ENCODE measurements at regions not wholly inside any gene's neighbourhood (a gene's known extent, or its start where the extent isn't known, plus 50 kb on each side); places are given as distances from the start of the nearest gene placed in this dataset.

DNA sequence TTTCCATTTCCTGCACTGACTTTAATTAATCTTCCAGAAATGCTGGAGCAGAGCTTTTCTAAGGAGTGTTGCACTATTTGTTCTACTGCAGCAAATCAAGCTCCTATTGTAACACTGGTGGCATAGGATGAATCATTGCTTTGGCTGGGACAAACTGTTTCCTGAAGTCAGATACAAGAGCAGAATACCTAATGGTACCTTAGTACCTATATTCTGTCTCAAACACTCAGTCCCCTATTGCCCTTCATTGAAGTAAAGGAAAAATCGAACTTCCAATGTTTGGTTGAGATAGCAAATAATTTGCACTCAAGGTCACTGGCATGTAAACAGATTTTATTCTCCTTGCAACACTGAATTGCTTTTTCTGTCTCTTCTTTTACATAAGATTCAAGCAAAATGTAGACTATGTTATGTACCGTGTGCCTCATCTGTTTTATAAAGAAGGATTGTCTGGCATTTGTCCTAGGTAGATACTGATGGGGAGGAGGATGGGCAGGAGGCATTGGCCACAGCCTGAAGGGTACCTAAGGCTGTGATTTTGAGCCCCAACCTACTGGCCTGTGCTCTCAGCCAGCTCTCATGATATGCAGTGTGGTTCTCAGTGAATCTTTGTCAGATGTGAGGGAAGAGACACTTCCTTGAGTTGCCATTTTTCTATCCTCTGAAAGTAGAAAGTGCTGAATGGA is 141.6 kb downstream of the AASDH start:
- no peak overlapping the region for H3K4me3 ChIP-seq (ENCODE audit: low read length)
- DNase-seq (ENCODE audit: low read depth, low spot score) = no peak

DNA sequence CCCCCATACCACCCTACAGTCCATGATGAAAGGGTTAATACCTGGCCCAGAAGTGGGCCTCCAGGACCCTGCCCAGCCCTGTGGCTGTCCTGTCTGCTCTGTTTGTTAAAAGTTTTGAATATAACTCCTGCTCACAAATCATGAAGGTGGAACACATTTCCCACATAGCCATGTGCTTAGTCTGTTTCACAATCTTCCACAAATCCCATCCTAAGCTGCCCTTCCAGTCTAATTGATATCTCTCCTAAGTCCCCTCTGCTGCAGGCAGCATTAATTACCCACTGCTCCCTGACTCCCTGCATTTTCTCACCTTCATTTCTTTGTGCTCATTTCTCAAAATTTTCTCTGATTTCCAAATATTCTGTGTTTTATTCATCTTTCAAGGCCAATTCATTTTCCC is 142.6 kb downstream of the AASDH start:
- no peak overlapping the region for H3K4me3 ChIP-seq (ENCODE audit: low read length)
- DNase-seq (ENCODE audit: low read depth, low spot score) = no peak

DNA sequence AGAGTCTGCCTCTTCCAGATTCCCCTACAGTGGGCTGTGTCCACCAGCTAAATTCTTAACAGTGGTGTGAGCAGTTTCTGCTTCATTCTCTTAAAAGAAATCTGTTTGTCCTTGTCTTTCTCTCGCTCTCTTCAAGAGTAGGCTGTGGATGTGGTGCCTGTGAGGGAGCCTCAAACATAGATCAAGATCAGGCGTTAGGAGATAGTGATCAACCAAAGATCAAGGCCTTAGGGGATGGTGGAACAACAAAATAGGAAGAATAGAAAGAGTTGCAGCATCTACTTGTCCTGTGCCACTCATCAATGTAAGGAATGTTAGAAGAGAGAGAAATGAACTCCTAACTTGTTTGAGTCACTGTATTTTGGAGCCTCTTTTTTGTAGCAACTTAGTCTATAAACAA is 144.2 kb downstream of the AASDH start:
- no peak for DNase-seq (ENCODE audit: low read depth, low spot score)
- no peak overlapping the region for H3K4me3 ChIP-seq (ENCODE audit: low read length)

DNA sequence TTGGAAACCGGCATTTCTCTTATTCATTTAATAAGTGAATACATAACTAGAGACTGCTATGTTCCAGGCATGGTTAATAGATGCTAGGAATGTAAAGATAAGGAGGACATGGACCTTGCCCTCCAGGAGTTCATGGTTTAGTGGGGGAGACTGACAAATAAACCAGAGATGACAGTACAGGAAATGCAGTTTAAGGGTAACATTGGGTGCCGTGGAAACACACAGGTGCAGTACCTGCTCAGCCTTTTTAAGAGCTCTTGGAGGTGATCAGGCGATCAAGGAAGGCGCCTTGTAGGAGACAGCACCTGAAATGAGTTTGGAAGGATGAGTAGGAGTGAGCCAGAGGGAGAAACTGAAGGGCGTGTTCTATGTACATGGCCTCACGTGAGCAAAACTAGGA is 145.8 kb downstream of the AASDH start:
- H3K4me3 ChIP-seq (ENCODE audit: low read length) = no peak overlapping the region
- DNase-seq (ENCODE audit: low read depth, low spot score) = no peak

DNA sequence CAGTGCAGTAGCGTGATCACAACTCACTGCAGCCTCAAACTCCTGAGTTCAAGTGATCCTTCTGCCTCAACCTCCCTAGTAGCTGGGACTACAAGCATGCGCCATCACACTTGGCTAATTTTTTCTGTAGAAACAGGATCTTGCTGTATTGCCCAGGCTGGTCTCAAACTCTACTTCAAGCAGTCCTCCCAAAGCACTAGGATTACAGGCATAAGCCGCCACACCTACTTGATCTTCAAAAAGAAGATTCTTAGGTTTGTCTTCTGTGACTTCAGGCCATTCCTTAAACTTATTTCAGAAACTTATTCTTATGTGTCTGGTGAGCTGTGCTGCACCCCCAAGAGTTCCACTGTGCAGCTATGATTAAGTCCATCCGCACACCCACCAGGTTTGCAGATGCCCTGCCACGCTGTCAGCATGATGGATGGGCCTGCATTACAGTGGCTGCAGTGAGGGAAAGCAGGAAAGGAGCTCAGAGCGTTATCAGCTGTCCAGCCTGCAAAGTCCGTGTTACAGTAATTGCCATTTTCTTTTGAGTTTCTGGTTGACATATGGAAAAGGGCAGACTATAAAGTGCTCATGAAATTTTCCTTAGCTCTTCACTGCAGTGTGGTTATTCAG is 146.6 kb downstream of the AASDH start:
- no peak for DNase-seq (ENCODE audit: low read depth, low spot score)
- H3K4me3 ChIP-seq (ENCODE audit: low read length) = no peak overlapping the region

DNA sequence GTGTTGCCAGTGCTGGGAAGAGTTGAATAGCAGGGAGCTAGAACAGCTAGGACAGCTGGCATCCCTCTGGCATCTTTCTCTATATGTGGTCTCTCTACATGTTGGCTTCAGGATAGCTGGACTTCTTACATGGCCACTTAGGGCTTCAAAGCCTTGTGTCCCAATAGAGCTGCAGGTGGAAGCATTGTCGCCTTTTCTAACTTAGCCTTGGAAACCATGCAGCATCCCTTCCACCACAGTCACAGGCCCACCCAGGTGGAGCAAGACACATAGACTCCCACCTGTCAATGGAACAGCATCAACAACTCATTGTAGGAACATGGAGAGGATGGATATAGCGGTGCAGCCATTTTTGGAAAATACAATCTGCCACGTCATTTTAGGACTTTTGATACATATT is 149.0 kb downstream of the AASDH start:
- H3K4me3 ChIP-seq (ENCODE audit: low read length) = no peak overlapping the region
- no peak for DNase-seq (ENCODE audit: low read depth, low spot score)

DNA sequence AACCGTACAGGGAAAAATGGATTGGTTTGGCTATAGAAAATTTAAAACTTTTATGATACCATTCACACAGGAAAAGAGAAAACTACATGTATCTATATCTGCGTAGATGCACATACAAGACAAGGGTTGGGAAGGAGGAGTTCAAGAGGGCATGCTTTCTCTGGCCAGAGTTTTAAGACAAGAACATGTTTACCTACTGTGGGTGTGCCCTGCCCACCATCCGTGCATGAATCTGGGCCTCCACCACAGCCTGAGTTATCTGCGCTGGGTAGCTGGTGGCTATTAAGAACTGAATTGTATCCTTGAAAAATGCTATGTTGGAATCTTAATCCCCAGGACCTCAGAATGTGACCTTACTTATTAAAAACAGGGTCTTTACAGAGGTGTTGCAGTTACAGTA is 151.6 kb downstream of the AASDH start:
- DNase-seq (ENCODE audit: low read depth, low spot score) = no peak
- H3K4me3 ChIP-seq (ENCODE audit: low read length) = no peak overlapping the region

DNA sequence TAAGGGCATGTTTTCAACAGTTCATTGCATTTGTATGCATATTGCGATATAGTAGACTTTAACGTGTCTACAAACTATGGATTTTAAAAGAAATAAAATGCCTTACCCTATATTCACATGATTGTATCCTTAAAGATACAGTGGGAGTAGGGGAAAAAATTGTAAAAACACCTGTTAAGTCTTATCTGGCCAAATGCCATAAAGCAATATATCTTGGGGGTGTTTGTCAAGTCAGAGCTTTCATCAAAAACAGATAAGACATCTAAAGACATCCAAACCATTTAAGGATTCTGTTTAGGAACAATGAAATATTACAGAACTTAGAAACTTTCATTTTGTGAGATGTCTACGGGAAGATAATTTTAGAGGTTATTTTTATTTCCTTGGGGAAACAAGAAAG is 152.3 kb downstream of the AASDH start:
- DNase-seq (ENCODE audit: low read depth, low spot score) = no peak
- H3K4me3 ChIP-seq (ENCODE audit: low read length) = no peak overlapping the region

DNA sequence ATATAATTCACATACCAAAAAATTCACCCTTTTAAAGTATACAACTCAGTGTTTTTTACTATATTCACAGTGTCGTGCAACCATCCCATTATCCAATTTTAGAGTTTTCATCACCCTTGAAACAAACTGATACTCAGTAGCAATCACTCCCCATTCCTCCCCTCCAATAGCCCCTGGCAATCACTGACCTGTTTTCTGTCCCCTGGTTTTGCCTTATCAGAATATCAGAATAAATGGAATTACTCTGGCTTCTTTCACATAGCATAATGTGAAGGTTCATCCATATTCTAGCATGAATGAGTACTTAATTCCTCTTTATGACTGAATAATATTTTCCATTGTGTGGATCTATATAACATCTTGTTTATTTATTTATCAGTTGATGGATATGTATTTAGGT is 153.2 kb downstream of the AASDH start:
- DNase-seq (ENCODE audit: low read depth, low spot score) = no peak
- H3K4me3 ChIP-seq (ENCODE audit: low read length) = no peak overlapping the region

DNA sequence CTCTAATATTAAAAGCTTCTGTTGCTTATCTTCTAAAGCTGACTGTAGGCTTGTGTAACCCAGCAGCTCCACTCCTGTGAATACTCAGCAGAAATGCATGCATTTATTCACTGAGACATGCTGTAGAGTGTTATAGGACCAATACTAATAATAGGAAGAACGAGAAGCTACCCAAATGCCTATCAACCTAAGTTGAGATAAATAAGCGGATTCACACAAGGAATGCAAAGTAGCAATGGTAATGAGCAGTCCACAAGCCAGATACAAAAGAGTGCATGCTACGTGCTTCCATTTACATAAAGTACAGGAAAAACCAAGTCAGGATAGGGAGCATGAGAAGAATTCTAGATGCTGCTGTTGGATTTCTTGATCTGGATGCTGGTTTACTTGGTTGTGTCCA is 155.9 kb downstream of the AASDH start:
- DNase-seq (ENCODE audit: low read depth, low spot score) = no peak
- no peak overlapping the region for H3K4me3 ChIP-seq (ENCODE audit: low read length)

DNA sequence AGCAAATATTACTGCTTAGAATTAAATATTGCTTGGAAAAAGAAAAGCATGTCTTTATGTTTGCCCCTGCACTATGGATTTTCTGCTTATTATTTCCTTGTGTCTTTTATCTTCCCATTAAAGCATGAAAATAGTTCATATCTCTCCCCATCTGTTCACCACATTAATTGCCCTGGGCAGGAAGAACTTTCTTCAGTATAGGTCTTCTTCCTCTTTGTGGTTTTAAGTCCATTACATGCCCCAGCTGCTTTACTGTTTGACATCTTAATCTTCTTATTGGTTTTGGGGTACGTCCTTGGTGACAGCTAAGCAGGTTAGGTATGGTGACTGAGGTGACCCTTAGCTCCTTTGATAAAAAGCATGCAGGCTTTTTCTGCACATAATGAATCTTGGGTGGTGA is 157.3 kb downstream of the AASDH start:
- H3K4me3 ChIP-seq (ENCODE audit: low read length) = no peak overlapping the region
- DNase-seq (ENCODE audit: low read depth, low spot score) = peak; percentile 66

DNA sequence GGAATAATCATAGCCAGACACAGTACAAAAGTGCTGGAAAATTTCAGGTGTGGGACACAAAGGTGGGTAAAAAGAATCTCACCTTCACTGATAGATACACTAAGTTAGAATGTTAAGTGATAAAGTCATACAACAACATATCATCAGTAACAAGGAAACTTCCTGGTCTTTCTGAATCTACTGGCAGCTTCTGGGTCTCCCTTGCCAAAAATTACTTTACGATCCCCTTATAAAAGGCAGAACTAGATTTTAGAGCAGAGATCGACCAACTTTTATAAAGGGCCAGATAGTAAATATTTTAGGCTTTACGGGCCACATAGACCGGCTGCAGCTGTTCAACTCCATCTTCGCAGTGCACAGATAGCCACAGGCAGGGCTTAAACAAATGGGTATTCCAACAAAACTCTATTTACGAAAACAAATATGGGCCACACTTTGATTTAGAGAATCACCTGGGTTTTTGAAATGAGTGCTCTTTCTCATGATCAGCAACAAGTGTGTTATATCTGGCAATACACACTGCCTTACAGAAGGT is 159.9 kb downstream of the AASDH start:
- H3K4me3 ChIP-seq (ENCODE audit: low read length) = no peak overlapping the region
- no peak for DNase-seq (ENCODE audit: low read depth, low spot score)

DNA sequence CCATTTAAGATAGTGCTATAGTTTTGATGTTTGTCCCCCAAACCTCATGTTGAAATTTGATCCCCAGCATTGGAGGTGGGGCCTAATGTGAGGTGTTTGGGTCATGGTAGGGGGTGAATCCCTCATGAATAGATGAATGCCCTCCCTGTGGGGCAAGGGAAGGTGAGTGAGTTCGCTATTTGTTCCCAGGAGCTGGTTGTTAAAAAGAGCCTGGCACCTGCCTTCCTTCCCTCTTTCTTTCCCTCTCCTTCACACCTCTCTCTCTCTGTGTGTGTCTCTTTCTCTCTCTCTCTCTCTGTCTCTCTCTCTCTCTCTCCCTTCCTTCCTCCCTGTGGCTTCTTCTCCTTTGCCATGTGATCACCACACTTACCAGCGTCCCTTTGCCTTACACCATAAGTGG is 160.7 kb downstream of the AASDH start:
- no peak for DNase-seq (ENCODE audit: low read depth, low spot score)
- no peak overlapping the region for H3K4me3 ChIP-seq (ENCODE audit: low read length)

DNA sequence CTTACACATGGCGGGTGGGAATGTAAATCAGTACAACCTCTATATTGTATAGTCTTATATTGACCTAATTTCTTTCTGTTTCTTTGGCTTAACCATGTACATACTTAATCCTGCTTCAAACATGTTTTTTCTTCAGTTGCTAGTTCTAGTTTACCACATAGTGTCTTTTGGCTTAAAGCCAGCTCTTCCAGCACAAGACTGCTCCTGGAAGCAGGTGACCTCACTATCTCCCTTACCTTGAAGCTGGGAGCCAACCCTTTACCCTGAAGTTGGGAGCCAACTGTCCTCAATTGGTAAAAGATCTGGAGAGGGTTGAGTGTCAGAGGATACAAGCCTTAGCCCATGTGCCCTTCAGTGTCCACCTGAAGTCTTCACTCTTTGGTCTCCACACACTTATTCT is 162.7 kb downstream of the AASDH start:
- DNase-seq (ENCODE audit: low read depth, low spot score) = no peak
- no peak overlapping the region for H3K4me3 ChIP-seq (ENCODE audit: low read length)

DNA sequence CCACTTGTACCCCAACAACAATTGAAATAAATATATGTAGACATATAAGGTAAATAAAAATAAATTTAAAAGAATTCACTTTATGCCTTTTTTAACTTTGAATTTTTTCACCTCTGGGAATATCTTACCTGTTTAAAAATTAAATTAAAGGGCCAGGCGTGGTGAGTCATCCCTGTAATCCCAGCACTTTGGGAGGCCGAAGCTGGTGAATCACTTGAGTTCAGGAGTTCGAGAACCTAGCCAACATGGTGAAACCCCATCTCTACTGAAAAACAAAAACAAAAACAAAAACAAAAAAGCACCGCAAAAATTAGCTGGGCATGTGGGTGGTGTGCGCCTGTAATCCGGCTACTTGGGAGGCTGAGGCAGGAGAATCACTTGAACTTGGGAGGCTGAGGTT is 164.8 kb downstream of the AASDH start:
- DNase-seq (ENCODE audit: low read depth, low spot score) = no peak
- H3K4me3 ChIP-seq (ENCODE audit: low read length) = no peak overlapping the region

DNA sequence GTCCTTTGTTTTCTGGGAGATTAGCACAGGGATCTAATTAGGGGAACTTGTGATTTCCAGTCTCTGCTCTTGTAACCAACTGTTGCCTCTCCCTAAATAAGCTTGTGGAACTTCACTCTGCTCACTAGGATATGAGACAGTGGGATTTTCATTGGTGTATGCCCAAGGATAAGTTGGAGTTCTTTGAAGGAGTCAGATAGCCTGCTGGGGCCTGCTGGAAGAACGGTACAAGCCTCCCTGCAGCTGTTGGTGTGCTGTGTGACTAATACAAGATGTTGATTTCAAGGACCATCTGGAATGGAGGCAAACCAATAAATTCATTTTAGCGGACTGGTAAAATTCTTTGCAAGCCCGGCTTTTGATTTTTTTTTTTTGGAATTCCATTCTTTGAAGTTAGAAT is 167.0 kb downstream of the AASDH start:
- H3K4me3 ChIP-seq (ENCODE audit: low read length) = no peak overlapping the region
- DNase-seq (ENCODE audit: low read depth, low spot score) = no peak

DNA sequence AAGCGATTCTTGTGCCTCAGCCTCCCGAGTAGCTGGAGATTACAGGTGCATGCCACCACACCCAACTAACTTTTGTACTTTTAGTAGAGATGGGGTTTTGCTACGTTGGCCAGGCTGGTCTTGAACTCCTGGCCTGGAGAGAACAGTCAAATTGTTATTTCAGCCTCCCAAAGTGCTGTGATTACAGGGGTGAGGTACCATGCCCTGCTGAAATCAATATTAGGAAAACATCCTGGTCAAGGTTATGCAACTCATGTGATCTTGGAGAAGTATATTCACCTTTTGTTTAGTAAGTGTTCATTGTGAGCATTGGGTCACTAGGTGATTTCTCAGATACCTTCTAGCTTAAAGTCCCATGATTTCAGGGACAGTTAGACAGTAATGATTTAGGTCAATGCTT is 167.8 kb downstream of the AASDH start:
- no peak overlapping the region for H3K4me3 ChIP-seq (ENCODE audit: low read length)
- DNase-seq (ENCODE audit: low read depth, low spot score) = no peak

DNA sequence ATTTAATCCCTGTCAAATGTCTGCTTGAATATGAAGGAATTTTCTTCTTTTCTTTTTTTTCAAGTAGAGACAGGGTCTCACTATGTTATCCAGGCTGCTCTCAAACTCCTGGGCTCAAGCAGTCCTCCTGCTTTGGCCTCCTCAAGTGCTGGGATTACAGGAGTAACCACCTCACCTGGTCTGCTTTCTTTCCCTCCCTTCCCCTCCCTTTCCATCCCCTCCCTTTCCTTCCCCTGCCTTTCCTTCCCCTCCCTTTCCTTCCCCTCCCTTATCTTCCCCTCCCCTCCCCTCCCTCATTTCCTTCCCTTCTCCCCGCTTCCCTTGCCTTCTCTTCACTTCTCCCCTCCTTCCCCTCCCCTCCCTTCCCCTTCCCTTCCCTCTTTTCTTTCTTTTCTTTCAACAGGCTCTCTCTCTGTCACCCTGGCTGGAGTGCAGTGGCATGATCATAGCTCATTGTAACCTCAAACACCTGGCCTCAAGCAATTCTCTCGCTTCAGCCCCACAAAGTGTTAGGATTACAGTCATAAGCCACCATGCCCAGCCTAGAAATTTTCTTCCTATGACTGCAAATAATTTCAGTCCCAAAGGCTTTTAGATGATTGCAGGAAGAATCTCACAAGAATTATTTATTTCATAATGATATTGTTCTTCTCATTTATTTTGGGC is 168.9 kb downstream of the AASDH start:
- no peak overlapping the region for H3K4me3 ChIP-seq (ENCODE audit: low read length)
- no peak for DNase-seq (ENCODE audit: low read depth, low spot score)

DNA sequence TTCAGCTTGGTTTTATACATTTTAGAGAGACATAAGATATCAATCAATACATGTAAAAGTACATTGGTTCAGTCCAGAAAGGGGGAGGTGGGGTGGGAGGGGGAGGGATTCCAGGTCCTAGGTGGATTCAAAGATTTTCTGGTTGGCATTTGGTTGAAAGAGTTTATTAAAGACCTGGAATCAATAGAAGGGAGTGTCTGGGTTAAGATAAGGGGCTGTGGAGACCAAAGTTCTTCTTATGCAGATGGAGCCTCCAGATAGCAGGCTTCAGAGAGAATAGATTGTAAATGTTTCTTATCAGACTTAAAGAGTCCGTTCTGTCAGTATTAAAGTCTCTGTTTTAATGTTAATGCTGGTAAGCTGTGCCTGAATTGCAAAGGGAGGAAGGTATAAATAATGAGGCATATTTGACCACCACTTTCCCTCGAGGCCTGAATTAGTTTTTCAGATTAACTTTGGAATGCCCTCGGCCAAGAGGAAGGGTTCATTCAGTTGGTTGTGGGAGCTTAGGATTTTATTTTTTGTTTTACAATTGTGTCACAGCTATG is 169.9 kb downstream of the AASDH start:
- no peak overlapping the region for H3K4me3 ChIP-seq (ENCODE audit: low read length)
- DNase-seq (ENCODE audit: low read depth, low spot score) = no peak

DNA sequence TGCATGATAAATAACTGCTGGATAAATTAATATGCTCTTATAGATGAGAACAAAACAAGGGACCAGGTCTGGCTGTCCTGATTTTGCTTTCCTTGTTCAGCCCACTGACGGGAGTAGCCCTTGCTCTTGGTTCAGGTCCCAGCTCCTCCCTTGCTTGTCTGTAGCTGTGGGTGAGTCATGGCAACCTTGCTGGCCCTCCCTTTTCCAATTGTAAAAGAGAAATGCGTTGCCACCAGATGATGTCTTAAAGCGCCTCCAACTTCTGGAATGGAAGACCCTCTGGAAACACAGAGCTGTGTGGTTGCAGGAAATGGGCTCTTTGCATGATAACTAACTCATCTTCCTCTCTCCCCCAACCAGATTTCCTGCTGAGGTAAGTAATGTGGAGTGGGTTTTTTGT is 171.4 kb downstream of the AASDH start:
- no peak overlapping the region for H3K4me3 ChIP-seq (ENCODE audit: low read length)

More for the DNA sequence above, 171.4 kb downstream of the AASDH start:
- DNase-seq (ENCODE audit: low read depth, low spot score) = peak; percentile 24

Data from Jurkat, Clone E6-1 (cell line).